Panc1 (cell line): ENCODE measurements at regions not wholly inside any gene's neighbourhood (a gene's known extent, or its start where the extent isn't known, plus 50 kb on each side); places are given as distances from the start of the nearest gene placed in this dataset.

Source experiments
- ATAC-seq: fragments of 200-7000 bp; cut with Tn5 transposase; 2 replicates; pipeline ENCODE4 v1.9.1; 2020; ENCODE audit warnings: mild to moderate bottlenecking, moderate library complexity
- BruUV-seq: library from RNA; stranded (reverse); fragments of 400-500 nt; replicated peaks from 2 replicates; lab custom pipeline; 2021; lab: Mats Ljungman, UMichigan
- CTCF ChIA-PET: fragments of 300-600 bp; sonication (Branson Sonifier 250); formaldehyde crosslinking; loops from one replicate; lab custom pipeline; 2022; ENCODE audit warnings: antibody characterized with exemption; lab: Charles Lee
- POLR2A ChIA-PET: fragments of 300-600 bp; sonication (Branson Sonifier 250); formaldehyde crosslinking; loops from one replicate; lab custom pipeline; 2022; ENCODE audit warnings: antibody characterized with exemption; lab: Charles Lee
- DNase-seq: peaks from one replicate; pipeline ENCODE4 v3.0.0-alpha.2; 2010; ENCODE audit warnings: low read depth, low spot score
- H3K27ac ChIP-seq: 2 replicates; pipeline ENCODE4 v1.5.1; 2011; ENCODE audit warnings: mild to moderate bottlenecking, low read length, inconsistent platforms
- H3K27me3 ChIP-seq: fragments of 200-500 bp; sonication (Bioruptor generic); 2 replicates; pipeline ENCODE4 v1.6.0; 2014; ENCODE audit warnings: low read length, inconsistent platforms; ENCODE audit not compliant: control insufficient read depth, insufficient read depth
- H3K36me3 ChIP-seq: fragments of 200-500 bp; sonication (Bioruptor generic); 2 replicates; pipeline ENCODE4 v1.5.1; 2014; ENCODE audit warnings: inconsistent platforms, mild to moderate bottlenecking, low read length, moderate library complexity; ENCODE audit not compliant: control insufficient read depth, insufficient read depth
- H3K4me1 ChIP-seq: 2 replicates; pipeline ENCODE4 v1.5.1; 2011; ENCODE audit warnings: inconsistent platforms, mild to moderate bottlenecking, low read length, moderate library complexity; ENCODE audit not compliant: control insufficient read depth, insufficient read depth
- H3K4me3 ChIP-seq, 2 experiments: 2 replicates each; pipeline ENCODE4 v1.5.1; 2011 to 2012; ENCODE audit warnings: low read depth in 2 of 2, low read length in 2 of 2, mild to moderate bottlenecking in 2 of 2, inconsistent platforms in 1 of 2, moderate library complexity in 1 of 2
- H3K9me3 ChIP-seq: fragments of 200-500 bp; sonication (Bioruptor generic); 2 replicates; pipeline ENCODE4 v1.5.1; 2014; ENCODE audit warnings: low read depth, mild to moderate bottlenecking, inconsistent platforms, low read length, moderate library complexity; ENCODE audit not compliant: control insufficient read depth, insufficient read depth
- POLR2AphosphoS5 ChIP-seq: IDR thresholded peaks from 2 replicates; pipeline ENCODE4 v1.6.1; 2012; ENCODE audit warnings: mild to moderate bottlenecking, low read depth, low read length, moderate library complexity
- SIN3A ChIP-seq: IDR thresholded peaks from 2 replicates; pipeline ENCODE4 v1.6.1; 2012; ENCODE audit warnings: low read depth, mild to moderate bottlenecking, low read length, moderate library complexity, borderline replicate concordance; ENCODE audit not compliant: insufficient read depth
- TCF7L2 ChIP-seq: IDR thresholded peaks from 2 replicates; pipeline ENCODE4 v1.6.1; 2011; ENCODE audit warnings: mild to moderate bottlenecking, low read depth, low read length, inconsistent platforms
- in situ Hi-C: cut with HindIII; loops from 2 replicates; pipeline ENCODE4 v1.10.0; 2016; ENCODE audit warnings: low sequenced_read_pairs, low pct_unique_long_range_greater_than_20kb
- intact Hi-C: fragments of 100-400 bp; cut with micrococcal nuclease; formaldehyde crosslinking; loops from one replicate; pipeline ENCODE4 v1.10.0; 2022; ENCODE audit not compliant: unreplicated experiment
- TF ChIP-seq, protein P1 (sequence below), 2 experiments: IDR thresholded peaks; 2 replicates each; pipeline ENCODE4 v1.6.1; 2011 to 2012; ENCODE audit warnings: low read depth in 2 of 2, control low read depth in 1 of 2, low read length in 1 of 2, mild to moderate bottlenecking in 1 of 2, moderate library complexity in 1 of 2; ENCODE audit not compliant: insufficient read depth in 1 of 2
- TF ChIP-seq, protein P2 (sequence below): fragments of 450-650 bp; IDR thresholded peaks from 2 replicates; pipeline ENCODE4 v1.5.1; 2017; ENCODE audit warnings: mild to moderate bottlenecking

DNA sequence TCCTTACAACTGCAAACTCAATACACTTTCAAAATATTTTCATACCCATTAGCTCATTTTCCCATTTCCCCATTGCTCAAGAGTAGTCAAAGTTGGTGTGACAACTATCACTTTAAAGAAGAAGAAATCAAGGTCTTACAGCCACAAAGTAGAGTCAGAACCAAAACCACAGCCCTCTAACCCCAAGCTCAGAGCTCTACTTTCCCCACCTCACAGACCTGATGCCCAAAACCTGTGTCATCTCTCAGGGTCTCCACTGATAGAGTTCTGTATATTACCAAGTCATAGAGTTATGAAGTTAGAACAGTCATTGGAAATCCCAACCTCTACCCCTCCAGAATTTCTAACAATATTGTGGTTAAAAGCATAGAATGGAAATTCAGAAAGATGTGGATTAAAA lies 505.8 kb downstream of the RAB28 start:
- CTCF ChIA-PET = no interaction called here

DNA sequence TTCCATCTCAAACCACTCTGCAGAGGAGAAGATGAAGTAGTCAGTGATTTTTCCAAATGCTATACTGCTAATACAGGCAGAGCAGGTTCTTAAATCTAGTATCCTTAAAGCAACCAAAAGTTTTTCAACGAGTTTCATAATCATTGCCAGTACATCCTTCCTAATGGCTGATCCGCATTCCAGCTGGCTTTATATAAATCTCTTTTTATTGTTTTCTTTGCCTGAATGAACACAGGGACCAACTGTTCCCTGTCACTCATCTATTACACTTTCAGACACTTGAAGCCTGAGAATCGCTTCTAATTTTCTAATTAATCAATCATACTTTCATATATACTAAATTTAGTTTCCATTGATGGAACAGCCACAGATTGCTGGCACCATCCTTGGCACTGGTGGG lies 508.6 kb downstream of the RAB28 start:
- ATAC-seq = no peak
- TF ChIP-seq, protein P1, sequence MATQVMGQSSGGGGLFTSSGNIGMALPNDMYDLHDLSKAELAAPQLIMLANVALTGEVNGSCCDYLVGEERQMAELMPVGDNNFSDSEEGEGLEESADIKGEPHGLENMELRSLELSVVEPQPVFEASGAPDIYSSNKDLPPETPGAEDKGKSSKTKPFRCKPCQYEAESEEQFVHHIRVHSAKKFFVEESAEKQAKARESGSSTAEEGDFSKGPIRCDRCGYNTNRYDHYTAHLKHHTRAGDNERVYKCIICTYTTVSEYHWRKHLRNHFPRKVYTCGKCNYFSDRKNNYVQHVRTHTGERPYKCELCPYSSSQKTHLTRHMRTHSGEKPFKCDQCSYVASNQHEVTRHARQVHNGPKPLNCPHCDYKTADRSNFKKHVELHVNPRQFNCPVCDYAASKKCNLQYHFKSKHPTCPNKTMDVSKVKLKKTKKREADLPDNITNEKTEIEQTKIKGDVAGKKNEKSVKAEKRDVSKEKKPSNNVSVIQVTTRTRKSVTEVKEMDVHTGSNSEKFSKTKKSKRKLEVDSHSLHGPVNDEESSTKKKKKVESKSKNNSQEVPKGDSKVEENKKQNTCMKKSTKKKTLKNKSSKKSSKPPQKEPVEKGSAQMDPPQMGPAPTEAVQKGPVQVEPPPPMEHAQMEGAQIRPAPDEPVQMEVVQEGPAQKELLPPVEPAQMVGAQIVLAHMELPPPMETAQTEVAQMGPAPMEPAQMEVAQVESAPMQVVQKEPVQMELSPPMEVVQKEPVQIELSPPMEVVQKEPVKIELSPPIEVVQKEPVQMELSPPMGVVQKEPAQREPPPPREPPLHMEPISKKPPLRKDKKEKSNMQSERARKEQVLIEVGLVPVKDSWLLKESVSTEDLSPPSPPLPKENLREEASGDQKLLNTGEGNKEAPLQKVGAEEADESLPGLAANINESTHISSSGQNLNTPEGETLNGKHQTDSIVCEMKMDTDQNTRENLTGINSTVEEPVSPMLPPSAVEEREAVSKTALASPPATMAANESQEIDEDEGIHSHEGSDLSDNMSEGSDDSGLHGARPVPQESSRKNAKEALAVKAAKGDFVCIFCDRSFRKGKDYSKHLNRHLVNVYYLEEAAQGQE (IDR thresholded peaks at IDR 0.05; ENCODE audit: insufficient read depth in 1 of 2, low read depth in 2 of 2, low read length in 1 of 2) = no peak
- no peak for TF ChIP-seq SIN3A
- no peak for TF ChIP-seq POLR2AphosphoS5
- TF ChIP-seq TCF7L2 = no peak
- TF ChIP-seq, protein P2, sequence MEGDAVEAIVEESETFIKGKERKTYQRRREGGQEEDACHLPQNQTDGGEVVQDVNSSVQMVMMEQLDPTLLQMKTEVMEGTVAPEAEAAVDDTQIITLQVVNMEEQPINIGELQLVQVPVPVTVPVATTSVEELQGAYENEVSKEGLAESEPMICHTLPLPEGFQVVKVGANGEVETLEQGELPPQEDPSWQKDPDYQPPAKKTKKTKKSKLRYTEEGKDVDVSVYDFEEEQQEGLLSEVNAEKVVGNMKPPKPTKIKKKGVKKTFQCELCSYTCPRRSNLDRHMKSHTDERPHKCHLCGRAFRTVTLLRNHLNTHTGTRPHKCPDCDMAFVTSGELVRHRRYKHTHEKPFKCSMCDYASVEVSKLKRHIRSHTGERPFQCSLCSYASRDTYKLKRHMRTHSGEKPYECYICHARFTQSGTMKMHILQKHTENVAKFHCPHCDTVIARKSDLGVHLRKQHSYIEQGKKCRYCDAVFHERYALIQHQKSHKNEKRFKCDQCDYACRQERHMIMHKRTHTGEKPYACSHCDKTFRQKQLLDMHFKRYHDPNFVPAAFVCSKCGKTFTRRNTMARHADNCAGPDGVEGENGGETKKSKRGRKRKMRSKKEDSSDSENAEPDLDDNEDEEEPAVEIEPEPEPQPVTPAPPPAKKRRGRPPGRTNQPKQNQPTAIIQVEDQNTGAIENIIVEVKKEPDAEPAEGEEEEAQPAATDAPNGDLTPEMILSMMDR = no peak
- no peak overlapping the region for H3K27ac ChIP-seq
- ChIA-PET CTCF (no interaction called here), POLR2A (no interaction called here)
- intact Hi-C loops = no loop called here
- DNase-seq = no peak
- H3K9me3 ChIP-seq = no peaks in the 10 kb centered on the region
- H3K4me3 ChIP-seq = no peak overlapping the region
- BruUV-seq = no TSS peak
- H3K4me1 ChIP-seq = no peaks in the 10 kb centered on the region
- no peaks in the 10 kb centered on the region for H3K36me3 ChIP-seq
- in situ Hi-C loops = no loop called here
- H3K27me3 ChIP-seq = no peaks in the 10 kb centered on the region

More for the DNA sequence above, 505.8 kb downstream of the RAB28 start:
- no peak for ATAC-seq
- no peak overlapping the region for H3K4me3 ChIP-seq
- TF ChIP-seq, protein P2 = no peak
- TF ChIP-seq POLR2AphosphoS5 (no peak), SIN3A (no peak), TCF7L2 (no peak)
- TF ChIP-seq, protein P1 (IDR thresholded peaks at IDR 0.05; ENCODE audit: insufficient read depth in 1 of 2, low read depth in 2 of 2, low read length in 1 of 2) = no peak
- no peak for DNase-seq
- H3K4me1 ChIP-seq = no peaks in the 10 kb centered on the region
- H3K9me3 ChIP-seq = no peaks in the 10 kb centered on the region
- no peaks in the 10 kb centered on the region for H3K36me3 ChIP-seq
- H3K27ac ChIP-seq = no peak overlapping the region
- BruUV-seq = no TSS peak
- in situ Hi-C loops = no loop called here
- POLR2A ChIA-PET = no interaction called here
- intact Hi-C loops = no loop called here
- no peaks in the 10 kb centered on the region for H3K27me3 ChIP-seq
